Activated T-helper 2 cell treated with anti-CD3 and anti-CD28 coated beads, Interferon-gamma antibody, Interleukin-2, Interleukin-4, amounts not matched to agents 10 μg/mL and 5 μg/mL and 100 μg/mL, durations not matched to agents 14 hours and 24 hours and 36 hours (primary cell): ENCODE measurements at regions not wholly inside any gene's neighbourhood (a gene's known extent, or its start where the extent isn't known, plus 50 kb on each side); places are given as distances from the start of the nearest gene placed in this dataset.
"Not testable (repeated sequence)": the region's sequence is repeated elsewhere in the genome, so short reads cannot be mapped to it uniquely, and the experiment has no call there.

ENCODE experiments used
- DNase-seq: peaks from one replicate; pipeline ENCODE4 v3.0.0; 2021; ENCODE audit warnings: low spot score
- H3K27ac Mint-ChIP-seq: one replicate; pipeline ENCODE4 v1.8.0; 2021; ENCODE audit warnings: mixed read lengths
- H3K27me3 Mint-ChIP-seq: one replicate; pipeline ENCODE4 v1.8.0; 2021; ENCODE audit warnings: low read depth, mixed read lengths
- H3K36me3 Mint-ChIP-seq: one replicate; pipeline ENCODE4 v1.8.0; 2021; ENCODE audit warnings: low read depth, mixed read lengths
- H3K4me1 Mint-ChIP-seq: one replicate; pipeline ENCODE4 v1.8.0; 2021; ENCODE audit warnings: low read depth, mixed read lengths
- H3K4me3 Mint-ChIP-seq: one replicate; pipeline ENCODE4 v1.8.0; 2021; ENCODE audit warnings: low read depth, mild to moderate bottlenecking, moderate library complexity, mixed read lengths
- H3K9me3 Mint-ChIP-seq: one replicate; pipeline ENCODE4 v1.8.0; 2021; ENCODE audit warnings: mixed read lengths
- intact Hi-C: fragments of 100-400 bp; cut with micrococcal nuclease; formaldehyde crosslinking; loops from one replicate; pipeline ENCODE4 v1.15.1; 2023

DNA sequence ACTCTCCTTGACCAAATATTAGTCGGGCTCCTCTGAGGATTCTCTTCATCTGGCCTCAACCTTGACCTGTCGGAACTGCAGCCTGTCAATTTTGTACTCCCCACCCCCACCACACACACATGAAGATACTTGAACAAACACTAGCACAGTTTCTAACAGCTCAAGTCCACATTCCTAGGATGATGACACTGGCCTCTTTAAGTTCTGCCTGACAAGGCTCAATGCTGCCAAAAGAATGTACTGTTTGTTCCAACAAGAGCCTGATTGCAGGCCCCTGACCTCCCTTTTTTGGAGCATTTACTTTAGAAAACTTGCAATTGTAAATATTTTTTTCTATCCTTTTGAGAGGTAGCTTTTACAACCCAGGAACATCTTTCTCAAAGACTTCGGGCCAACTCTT is 169.2 kb upstream of the IRS2 start:
- Mint-ChIP-seq H3K4me3 (no peak overlapping the region), H3K36me3 (no peaks in the 10 kb centered on the region)
- intact Hi-C loops = no loop called here

DNA sequence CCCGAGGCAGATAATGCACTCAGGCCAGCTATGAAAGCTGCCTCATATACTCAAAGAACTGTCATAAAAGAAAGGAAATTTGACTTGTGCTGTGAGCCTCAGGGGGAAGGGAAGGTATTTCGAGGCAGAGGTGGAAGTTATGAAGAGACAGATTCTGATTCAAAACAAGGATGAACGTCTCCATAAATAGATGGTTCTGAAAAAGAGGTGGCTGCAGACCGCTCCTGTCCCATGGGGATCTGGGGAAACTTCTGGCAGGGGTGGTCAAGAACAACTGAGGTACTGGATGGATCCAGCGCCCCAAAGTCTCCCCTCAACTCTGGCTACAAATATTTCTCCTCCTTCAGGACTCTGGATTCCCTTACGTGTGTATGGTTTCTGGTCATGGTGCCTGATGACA is 168.1 kb upstream of the IRS2 start:
- Mint-ChIP-seq H3K27ac (no peak overlapping the region), H3K9me3 (no peaks in the 10 kb centered on the region), H3K27me3 (no peaks in the 10 kb centered on the region), H3K4me1 (no peaks in the 10 kb centered on the region), H3K36me3 (no peaks in the 10 kb centered on the region), H3K4me3 (no peak overlapping the region)
- DNase-seq = no peak
- intact Hi-C loops = no loop called here

More for the DNA sequence above, 169.2 kb upstream of the IRS2 start:
- Mint-ChIP-seq H3K27me3 (no peaks in the 10 kb centered on the region), H3K4me1 (no peaks in the 10 kb centered on the region), H3K9me3 (no peaks in the 10 kb centered on the region), H3K27ac (no peak overlapping the region)
- no peak for DNase-seq

DNA sequence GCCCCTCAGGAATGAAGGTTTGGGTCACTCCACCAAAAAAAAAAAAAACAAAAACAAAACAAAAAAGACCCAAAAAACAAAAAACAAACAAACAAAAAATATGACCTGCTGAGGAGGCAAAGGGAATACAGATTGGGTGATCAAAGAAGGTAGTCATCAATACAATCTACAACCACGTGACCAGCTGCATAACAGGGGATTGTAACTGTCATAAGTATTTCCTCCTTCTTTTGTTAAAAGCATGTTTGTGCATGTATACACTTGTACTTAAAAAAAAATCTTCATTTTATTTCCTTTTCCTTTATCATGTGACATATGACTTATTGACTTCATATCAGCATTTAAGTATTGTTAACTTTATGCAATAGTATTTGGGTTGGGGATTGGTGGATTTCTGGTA is 165.1 kb upstream of the IRS2 start:
- no peak for DNase-seq
- intact Hi-C loops = no loop called here
- H3K9me3 Mint-ChIP-seq = no peaks in the 10 kb centered on the region
- H3K36me3 Mint-ChIP-seq = no peaks in the 10 kb centered on the region
- H3K27ac Mint-ChIP-seq = no peak overlapping the region
- H3K4me1 Mint-ChIP-seq = no peaks in the 10 kb centered on the region
- H3K27me3 Mint-ChIP-seq = no peaks in the 10 kb centered on the region
- no peak overlapping the region for H3K4me3 Mint-ChIP-seq

DNA sequence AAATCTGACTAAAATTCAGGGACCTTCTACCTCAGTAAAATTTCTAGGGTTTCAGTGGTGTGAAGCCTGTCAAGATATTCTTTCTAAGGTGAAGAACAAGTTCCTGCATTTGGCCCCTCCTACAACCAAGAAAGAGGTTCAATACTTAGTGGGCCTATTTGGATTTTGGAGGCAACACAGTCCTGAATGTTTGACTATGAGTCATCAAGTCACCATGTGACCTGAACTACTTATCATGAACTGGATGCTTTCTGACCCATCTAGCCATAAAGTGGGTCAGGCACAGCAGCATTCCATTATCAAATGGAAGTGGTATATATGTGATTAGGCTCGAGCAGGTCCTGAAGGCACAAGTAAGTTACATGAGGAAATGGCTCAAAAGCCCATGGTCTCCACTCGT is 163.0 kb upstream of the IRS2 start:
- Mint-ChIP-seq H3K27ac (no peak overlapping the region), H3K9me3 (no peaks in the 10 kb centered on the region), H3K27me3 (no peaks in the 10 kb centered on the region), H3K4me1 (no peaks in the 10 kb centered on the region), H3K36me3 (no peaks in the 10 kb centered on the region), H3K4me3 (no peak overlapping the region)
- intact Hi-C loops = no loop called here
- no peak for DNase-seq

DNA sequence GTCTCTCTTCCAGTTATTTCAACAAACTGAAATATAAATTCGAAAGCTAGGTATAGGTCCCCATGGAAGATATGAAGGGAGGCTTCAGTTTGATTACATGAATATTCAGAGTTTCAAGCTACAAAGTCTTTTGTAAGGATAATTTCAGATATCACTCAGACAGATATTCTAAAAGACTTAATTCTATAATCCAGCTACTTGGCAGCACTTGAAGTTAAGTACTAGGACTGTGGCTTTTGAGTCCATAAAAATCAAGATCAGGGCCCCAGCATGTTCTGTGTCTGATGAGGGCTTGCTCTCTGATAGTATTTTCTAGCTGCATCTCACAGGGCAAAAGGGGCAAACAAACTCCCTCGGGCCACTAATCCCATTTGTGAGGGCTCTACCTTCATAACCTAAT is 160.6 kb upstream of the IRS2 start:
- no peaks in the 10 kb centered on the region for H3K9me3 Mint-ChIP-seq
- H3K4me3 Mint-ChIP-seq = no peak overlapping the region
- no peak overlapping the region for H3K27ac Mint-ChIP-seq
- no peaks in the 10 kb centered on the region for H3K4me1 Mint-ChIP-seq
- H3K27me3 Mint-ChIP-seq = no peaks in the 10 kb centered on the region
- no peak for DNase-seq
- intact Hi-C loops = no loop called here
- H3K36me3 Mint-ChIP-seq = no peaks in the 10 kb centered on the region

DNA sequence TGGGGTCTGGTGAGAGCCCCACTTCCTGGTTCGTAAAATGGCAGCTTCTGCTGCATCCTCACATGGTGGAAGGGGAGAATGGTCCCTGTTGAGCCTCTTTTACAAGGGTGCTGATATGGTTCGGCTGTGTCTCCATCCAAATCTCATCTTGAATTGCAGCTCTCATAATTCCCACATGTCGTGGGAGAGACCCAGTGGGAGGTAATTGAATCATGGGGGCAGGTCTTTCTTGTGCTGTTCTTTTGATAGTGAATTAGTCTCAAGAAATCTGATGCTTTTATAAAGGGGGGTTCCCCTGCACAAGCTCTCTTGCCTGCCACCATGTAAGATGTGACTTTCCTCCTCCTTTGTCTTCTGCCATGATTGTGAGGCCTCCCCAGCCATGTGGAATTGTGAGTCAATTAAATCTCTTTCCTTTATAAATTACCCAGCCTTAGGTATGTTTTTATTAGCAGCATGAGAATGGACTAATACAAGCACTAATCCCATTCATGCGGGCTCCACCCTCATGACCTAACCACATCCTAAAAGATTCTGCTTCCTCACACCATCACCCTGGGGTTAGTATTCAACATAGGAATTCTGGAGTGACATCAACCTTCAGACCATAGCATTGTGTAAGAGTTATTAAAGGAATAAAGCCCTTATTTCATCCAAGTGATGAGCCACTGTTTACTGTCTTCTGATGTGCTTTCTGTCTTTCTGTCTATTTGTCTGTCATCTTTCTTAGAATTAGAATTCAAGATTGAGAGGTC is 159.0 kb upstream of the IRS2 start:
- Mint-ChIP-seq H3K9me3 (no peaks in the 10 kb centered on the region), H3K27me3 (no peaks in the 10 kb centered on the region), H3K27ac (no peak overlapping the region), H3K4me1 (no peaks in the 10 kb centered on the region), H3K4me3 (no peak overlapping the region), H3K36me3 (no peaks in the 10 kb centered on the region)
- intact Hi-C loops = no loop called here
- DNase-seq = no peak

DNA sequence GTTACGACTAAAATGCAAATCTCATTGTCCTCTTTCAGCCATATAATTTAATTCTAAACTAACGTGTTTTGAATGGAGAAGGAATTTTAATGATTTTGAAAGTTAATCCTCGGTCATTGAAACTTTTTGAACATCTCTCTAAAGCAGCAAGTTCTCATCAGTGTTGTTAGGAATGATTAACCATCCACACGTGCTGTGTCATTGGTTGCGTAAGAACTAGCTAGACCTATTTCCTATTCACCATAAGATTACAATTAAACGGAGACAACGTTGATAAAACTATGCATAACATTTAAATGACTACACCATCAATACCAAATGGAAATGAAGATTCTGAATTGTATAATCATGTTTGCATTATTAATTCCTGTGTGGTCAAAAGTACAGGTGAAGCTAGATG is 155.6 kb upstream of the IRS2 start:
- no peak overlapping the region for H3K27ac Mint-ChIP-seq
- no peak overlapping the region for H3K4me3 Mint-ChIP-seq
- no peak for DNase-seq
- no peaks in the 10 kb centered on the region for H3K4me1 Mint-ChIP-seq
- H3K27me3 Mint-ChIP-seq = no peaks in the 10 kb centered on the region
- intact Hi-C loops = no loop called here
- no peaks in the 10 kb centered on the region for H3K9me3 Mint-ChIP-seq
- no peaks in the 10 kb centered on the region for H3K36me3 Mint-ChIP-seq

DNA sequence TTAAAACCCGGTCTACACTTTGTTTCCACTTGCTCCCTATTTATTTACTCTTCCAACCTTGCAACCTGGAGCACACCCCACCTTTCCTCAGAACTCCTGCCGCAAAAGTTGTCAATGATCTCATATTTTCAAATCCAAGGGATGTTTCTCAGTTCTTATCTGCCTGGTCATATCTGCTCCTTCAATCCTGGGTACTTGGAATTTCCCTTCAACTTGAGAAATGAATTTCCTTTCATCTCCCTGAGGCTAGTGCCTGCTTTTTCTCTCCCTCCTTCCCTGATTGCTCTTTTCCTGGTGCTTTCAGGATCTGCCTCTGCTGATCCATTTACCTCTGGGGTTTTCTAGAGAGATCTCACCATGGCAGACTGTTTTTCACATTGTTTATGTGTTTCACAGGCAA is 154.8 kb upstream of the IRS2 start:
- Mint-ChIP-seq H3K4me1 (no peaks in the 10 kb centered on the region), H3K9me3 (no peaks in the 10 kb centered on the region), H3K4me3 (no peak overlapping the region), H3K27me3 (no peaks in the 10 kb centered on the region), H3K27ac (no peak overlapping the region), H3K36me3 (no peaks in the 10 kb centered on the region)
- no peak for DNase-seq
- intact Hi-C loops = no loop called here

DNA sequence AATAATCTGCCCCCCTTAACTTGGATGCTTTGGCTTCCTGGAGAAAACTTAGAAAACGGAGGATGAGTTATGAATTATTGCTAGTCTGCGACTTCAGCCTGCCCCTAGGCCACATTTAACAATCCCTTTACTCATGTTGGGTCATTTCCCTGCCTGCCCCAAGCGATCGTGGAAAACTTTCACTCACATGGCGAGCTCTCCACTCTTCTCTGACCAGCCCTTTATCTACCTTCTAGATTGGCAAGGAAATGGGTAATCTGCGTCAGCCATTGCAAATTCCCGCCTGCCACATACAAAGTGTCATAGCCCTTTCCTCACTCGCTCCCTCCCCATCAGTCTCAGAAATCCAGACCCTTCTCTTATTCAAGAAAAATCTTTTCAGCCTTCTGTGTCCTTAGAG is 154.3 kb upstream of the IRS2 start:
- H3K4me1 Mint-ChIP-seq = no peaks in the 10 kb centered on the region
- H3K27me3 Mint-ChIP-seq = no peaks in the 10 kb centered on the region
- H3K27ac Mint-ChIP-seq = no peak overlapping the region
- intact Hi-C loops = no loop called here
- no peaks in the 10 kb centered on the region for H3K9me3 Mint-ChIP-seq
- H3K36me3 Mint-ChIP-seq = no peaks in the 10 kb centered on the region
- DNase-seq = no peak
- no peak overlapping the region for H3K4me3 Mint-ChIP-seq

DNA sequence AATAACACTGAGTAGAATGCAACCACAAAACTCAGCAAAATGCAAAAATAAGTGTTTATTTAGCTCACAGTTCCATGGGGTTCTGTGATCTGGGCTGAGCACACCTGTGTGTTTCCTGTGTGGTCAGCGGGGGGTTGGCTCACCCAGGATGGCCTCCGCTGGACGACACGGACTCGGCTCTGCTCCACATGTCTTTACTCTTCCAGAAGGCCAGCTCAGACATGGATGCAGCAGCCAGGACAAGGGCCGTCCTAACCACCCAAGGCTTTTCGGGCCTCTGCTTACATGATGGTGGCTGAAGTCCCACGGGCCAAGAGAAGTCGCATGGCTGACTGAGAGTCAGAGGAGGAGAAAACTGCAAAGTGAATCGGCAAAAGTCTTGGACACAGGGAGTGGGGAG is 153.5 kb upstream of the IRS2 start:
- no peak for DNase-seq
- Mint-ChIP-seq H3K4me3 (no peak overlapping the region), H3K27me3 (no peaks in the 10 kb centered on the region), H3K9me3 (no peaks in the 10 kb centered on the region), H3K27ac (no peak overlapping the region), H3K4me1 (no peaks in the 10 kb centered on the region), H3K36me3 (no peaks in the 10 kb centered on the region)
- intact Hi-C loops = no loop called here

DNA sequence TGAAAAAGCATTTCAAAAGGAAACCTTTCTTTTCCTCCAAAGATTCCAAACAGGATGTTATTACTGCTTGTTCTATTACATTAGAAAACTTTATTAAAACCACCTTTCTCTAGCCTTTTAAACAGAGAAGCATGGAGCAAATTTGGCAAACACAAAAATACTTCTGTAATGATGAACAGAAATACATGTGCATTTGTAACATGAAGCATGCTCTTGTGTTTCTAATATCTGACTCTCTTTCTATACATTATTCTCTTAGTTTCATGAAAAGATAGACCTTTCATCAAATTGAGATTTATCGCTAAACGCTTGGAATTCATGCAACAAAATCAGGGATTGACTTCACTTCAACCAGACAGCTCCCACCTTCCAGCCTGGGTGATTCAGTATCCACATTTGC is 152.8 kb upstream of the IRS2 start:
- Mint-ChIP-seq H3K4me1 (no peaks in the 10 kb centered on the region), H3K4me3 (no peak overlapping the region), H3K27ac (no peak overlapping the region), H3K9me3 (no peaks in the 10 kb centered on the region), H3K36me3 (no peaks in the 10 kb centered on the region), H3K27me3 (no peaks in the 10 kb centered on the region)
- DNase-seq = no peak
- intact Hi-C loops = no loop called here

DNA sequence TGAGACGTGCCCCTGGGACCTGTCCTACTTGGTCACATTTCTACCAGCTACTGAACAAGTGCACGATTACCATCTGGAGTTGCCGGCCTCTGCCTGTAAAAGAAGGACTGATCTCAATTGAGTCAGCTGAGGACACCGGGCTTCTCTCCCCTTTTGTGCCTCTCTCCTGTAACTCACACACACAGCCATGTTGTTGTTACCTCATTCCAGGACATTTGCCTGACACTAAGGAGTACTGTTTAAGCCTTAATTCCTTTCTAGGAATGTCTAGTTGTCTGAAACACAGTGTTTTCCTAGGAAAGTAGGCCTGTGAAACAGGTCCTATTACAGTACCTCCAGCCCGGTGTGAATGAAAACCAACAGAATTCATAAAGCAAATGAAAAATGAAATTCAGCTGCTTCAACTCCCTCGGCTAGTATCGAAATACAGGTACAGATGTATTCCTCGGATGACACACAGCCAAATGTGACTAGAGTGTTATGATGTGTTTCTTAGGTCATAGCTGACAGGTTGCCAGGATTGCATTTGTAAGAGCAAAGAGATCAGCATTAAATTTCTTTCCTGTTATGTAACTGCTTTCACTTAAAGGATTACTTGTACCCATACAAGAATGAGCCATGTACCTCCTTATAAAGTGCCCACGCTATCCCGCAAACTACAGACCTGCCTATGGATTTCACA is 152.0 kb upstream of the IRS2 start:
- Mint-ChIP-seq H3K9me3 (no peaks in the 10 kb centered on the region), H3K36me3 (no peaks in the 10 kb centered on the region), H3K4me1 (no peaks in the 10 kb centered on the region), H3K27me3 (no peaks in the 10 kb centered on the region), H3K4me3 (no peak overlapping the region), H3K27ac (no peak overlapping the region)
- no peak for DNase-seq
- intact Hi-C loops = no loop called here

DNA sequence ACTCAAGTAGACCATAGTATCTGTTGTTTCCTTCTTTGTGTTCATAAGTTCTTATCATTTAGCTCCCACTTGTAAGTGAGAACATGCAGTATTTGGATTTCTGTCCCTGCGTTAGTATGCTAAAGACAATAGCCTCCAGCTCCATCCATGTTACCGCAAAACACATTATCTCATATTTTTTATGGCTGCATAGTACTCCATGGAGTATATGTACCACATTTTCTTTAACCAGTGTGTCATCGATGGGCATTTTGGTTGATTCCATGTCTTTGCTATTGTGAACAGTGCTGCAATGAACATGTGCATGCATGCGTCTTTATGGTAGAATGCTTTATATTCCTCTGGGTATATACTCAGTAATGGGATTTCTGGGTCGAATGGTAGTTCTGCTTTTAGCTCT is 148.1 kb upstream of the IRS2 start:
- H3K4me1 Mint-ChIP-seq, DNase-seq, intact Hi-C loops, H3K27me3 Mint-ChIP-seq, H3K9me3 Mint-ChIP-seq, H3K36me3 Mint-ChIP-seq, H3K4me3 Mint-ChIP-seq, H3K27ac Mint-ChIP-seq: not testable (repeated sequence)
